Activated naive CD4-positive, alpha-beta T cell treated with anti-CD3 and anti-CD28 coated beads, Interleukin-2, amount 10 ng/mL, durations not matched to agents 7 days and 5 days (primary cell): ENCODE measurements at regions not wholly inside any gene's neighbourhood (a gene's known extent, or its start where the extent isn't known, plus 50 kb on each side); places are given as distances from the start of the nearest gene placed in this dataset.
"Not testable (repeated sequence)": the region's sequence is repeated elsewhere in the genome, so short reads cannot be mapped to it uniquely, and the experiment has no call there.

Experiments used
- CTCF ChIA-PET: fragments of 350-600 bp; sonication (Branson Sonifier 250); formaldehyde crosslinking; loops from one replicate; lab custom pipeline; 2021; ENCODE audit warnings: antibody characterized with exemption; lab: Charles Lee
- DNase-seq: peaks from one replicate; pipeline ENCODE4 v3.0.0-alpha.2; 2020
- H3K27ac Mint-ChIP-seq: one replicate; pipeline ENCODE4 v1.8.0; 2021; ENCODE audit warnings: mild to moderate bottlenecking, moderate library complexity, mixed read lengths
- H3K27me3 Mint-ChIP-seq: one replicate; pipeline ENCODE4 v1.8.0; 2021; ENCODE audit warnings: mild to moderate bottlenecking, mixed read lengths
- H3K36me3 Mint-ChIP-seq: one replicate; pipeline ENCODE4 v1.8.0; 2021; ENCODE audit warnings: mixed read lengths
- H3K4me1 Mint-ChIP-seq: one replicate; pipeline ENCODE4 v1.8.0; 2021; ENCODE audit warnings: mixed read lengths
- H3K4me3 Mint-ChIP-seq: one replicate; pipeline ENCODE4 v1.8.0; 2021; ENCODE audit warnings: mild to moderate bottlenecking, moderate library complexity, mixed read lengths
- H3K9me3 Mint-ChIP-seq: one replicate; pipeline ENCODE4 v1.8.0; 2021; ENCODE audit warnings: mixed read lengths

GRCh38 chrX:10469-11458 is 270.4 kb upstream of the PLCXD1 start:
- H3K4me1 Mint-ChIP-seq, H3K36me3 Mint-ChIP-seq, H3K27me3 Mint-ChIP-seq, H3K9me3 Mint-ChIP-seq, DNase-seq, H3K27ac Mint-ChIP-seq, CTCF ChIA-PET, H3K4me3 Mint-ChIP-seq: not testable (repeated sequence)

- H3K4me3 Mint-ChIP-seq, H3K4me1 Mint-ChIP-seq, H3K27ac Mint-ChIP-seq, H3K27me3 Mint-ChIP-seq, H3K9me3 Mint-ChIP-seq, DNase-seq, H3K36me3 Mint-ChIP-seq, CTCF ChIA-PET: not testable (repeated sequence)
Observed at GRCh38 chrX:13821-14443, 267.2 kb upstream of the PLCXD1 start.

- H3K9me3 Mint-ChIP-seq, H3K4me3 Mint-ChIP-seq, CTCF ChIA-PET, DNase-seq, H3K27ac Mint-ChIP-seq, H3K27me3 Mint-ChIP-seq, H3K4me1 Mint-ChIP-seq, H3K36me3 Mint-ChIP-seq: not testable (repeated sequence)
Observed at GRCh38 chrX:14452-14851, 266.7 kb upstream of the PLCXD1 start.

DNA sequence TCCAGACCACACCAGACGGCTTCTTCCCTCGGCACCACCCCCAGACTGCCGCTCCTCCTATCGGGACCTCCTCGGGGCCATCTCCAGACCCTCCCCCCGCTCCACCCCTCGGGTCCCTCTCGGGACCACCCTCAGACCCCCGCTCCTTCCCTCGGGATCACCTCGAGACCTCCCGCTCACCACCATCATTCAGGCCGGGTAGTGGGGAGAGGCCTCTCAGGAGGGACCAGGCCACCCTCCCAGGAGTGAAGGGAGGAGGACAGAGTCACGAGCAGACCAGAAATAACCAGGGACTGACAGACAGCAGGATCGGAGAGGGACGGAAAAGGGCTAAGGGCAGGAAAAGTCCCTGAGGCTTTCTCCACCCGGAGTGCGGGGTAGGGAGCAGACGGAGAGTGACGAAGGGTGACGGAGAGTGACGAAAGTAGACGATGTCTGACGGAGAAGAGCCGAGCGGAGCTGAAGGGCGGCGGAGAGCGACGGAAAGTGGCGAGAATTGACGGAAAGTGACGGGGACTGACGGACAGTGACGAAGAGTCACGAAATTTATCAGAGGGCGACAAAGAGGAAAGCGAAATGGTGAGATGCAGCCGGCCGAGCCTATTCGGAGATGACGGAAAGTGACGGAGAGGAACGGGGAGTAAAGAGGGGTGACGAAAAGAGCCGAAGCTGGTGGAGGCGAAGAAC is 262.3 kb upstream of the PLCXD1 start:
- H3K4me3 Mint-ChIP-seq, H3K27me3 Mint-ChIP-seq, H3K27ac Mint-ChIP-seq, CTCF ChIA-PET, H3K36me3 Mint-ChIP-seq, H3K4me1 Mint-ChIP-seq, H3K9me3 Mint-ChIP-seq: not testable (repeated sequence)
- DNase-seq = peak; percentile 79

DNA sequence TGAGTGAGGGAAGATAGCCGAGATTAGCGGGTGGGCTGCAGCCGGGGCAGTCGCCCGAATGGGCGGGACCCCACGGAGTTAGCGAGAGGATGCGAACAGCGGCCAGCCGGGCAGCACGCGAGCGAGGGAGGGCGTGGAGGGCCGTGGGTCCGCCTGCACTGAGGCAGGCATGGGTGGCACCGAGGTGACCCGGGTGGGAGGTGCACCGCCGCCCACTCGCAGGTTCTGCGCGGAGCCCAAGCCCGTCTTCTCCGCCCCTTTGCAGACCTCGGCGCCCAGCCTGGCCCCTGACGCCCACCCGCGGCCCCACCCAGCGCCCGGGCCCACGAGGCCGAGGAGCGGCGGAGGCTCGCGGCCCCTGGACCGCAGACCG is 261.7 kb upstream of the PLCXD1 start:
- H3K4me1 Mint-ChIP-seq, H3K4me3 Mint-ChIP-seq, H3K27me3 Mint-ChIP-seq, CTCF ChIA-PET, H3K36me3 Mint-ChIP-seq, H3K9me3 Mint-ChIP-seq, H3K27ac Mint-ChIP-seq: not testable (repeated sequence)
- DNase-seq = peak; percentile 20

DNA sequence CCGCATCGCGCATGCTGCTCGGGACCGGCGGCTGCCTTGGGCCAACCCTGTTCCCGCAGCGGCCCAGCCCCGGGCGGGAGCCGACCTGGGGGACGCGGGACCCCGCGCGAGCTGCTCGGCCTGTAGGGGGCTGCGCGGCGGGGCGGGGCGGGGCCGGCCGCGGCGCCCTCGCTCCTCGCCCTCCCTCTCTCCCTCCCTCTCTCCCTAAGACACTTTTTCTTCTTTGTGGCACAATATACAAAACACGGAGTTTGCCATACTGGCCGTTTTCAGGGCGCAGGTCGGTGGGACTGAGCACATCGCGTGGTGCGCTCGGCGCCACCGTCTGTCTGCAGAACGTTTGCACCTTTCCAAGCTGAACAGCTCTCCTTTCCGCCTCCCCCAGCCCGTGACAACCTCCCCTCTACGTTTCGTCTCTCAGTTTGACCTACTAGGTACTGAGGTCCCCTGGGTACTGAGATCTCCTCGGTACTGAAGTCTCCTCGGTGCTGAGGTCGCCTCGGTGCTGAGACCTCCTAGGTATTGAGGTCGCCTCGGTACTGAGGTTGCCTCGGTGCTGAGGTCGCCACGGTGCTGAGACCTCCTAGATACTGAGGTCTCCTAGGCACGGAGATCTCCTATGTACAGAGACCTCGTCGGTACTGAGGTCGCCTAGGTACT is 261.1 kb upstream of the PLCXD1 start:
- peak; percentile 27 for DNase-seq
- Mint-ChIP-seq H3K27me3 (no peaks in the 10 kb centered on the region), H3K27ac (peak overlapping the region; percentile 77), H3K4me1 (peaks cover 3% of the 10 kb centered on the region), H3K4me3 (peak overlapping the region; percentile 88), H3K36me3 (no peaks in the 10 kb centered on the region), H3K9me3 (no peaks in the 10 kb centered on the region)
- CTCF ChIA-PET = no interaction called here

DNA sequence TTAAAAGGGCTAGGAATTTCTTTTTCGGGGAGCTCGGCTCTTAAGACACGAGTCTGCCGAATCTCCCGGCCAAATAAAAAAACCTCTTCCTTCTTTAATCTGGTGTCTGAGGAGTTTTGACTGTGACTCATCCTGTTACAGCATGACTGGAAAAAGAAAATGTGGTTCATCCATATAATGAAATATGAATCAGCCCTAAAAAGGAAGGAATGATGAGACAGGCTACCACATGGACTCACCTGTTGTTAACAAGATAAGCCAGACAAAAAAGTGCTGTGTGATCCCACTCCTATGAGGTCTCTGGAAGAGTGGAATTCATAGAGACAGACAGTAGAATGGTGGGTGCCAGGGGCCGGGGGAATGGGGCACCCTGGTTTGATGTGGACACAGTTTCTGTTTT is 257.0 kb upstream of the PLCXD1 start:
- DNase-seq, H3K27me3 Mint-ChIP-seq, CTCF ChIA-PET, H3K4me3 Mint-ChIP-seq, H3K36me3 Mint-ChIP-seq, H3K9me3 Mint-ChIP-seq, H3K4me1 Mint-ChIP-seq, H3K27ac Mint-ChIP-seq: not testable (repeated sequence)
